ENCODE measurements at regions not wholly inside any gene's neighbourhood (a gene's known extent, or its start where the extent isn't known, plus 50 kb on each side); places are given as distances from the start of the nearest gene placed in this dataset.

DNA sequence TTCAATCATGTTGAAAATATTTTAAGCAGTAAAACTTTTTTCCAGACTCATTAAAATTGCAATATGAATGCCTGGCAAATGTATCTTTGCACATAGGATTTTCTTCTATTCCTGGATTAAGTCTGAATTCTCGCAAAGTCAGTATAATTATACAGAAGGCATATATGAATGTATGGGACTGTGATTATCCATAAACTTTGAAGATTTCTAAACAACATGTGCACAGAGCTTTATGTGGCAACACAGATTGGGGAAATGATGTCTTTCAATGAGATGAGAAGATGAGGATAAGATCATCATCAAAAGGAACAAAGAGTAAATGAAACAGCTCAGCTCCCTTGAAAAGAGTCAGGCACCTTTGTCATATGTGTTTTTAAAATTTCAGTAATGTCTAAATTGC, 635.3 kb downstream of the CDH11 start:
- TF ChIP-seq ZBTB7A (IDR thresholded peaks at IDR 0.05; ENCODE audit: low read depth): no peak
- TF ChIP-seq, protein P1, sequence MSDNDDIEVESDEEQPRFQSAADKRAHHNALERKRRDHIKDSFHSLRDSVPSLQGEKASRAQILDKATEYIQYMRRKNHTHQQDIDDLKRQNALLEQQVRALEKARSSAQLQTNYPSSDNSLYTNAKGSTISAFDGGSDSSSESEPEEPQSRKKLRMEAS (IDR thresholded peaks at IDR 0.05): no peak
- TF ChIP-seq, protein P2, sequence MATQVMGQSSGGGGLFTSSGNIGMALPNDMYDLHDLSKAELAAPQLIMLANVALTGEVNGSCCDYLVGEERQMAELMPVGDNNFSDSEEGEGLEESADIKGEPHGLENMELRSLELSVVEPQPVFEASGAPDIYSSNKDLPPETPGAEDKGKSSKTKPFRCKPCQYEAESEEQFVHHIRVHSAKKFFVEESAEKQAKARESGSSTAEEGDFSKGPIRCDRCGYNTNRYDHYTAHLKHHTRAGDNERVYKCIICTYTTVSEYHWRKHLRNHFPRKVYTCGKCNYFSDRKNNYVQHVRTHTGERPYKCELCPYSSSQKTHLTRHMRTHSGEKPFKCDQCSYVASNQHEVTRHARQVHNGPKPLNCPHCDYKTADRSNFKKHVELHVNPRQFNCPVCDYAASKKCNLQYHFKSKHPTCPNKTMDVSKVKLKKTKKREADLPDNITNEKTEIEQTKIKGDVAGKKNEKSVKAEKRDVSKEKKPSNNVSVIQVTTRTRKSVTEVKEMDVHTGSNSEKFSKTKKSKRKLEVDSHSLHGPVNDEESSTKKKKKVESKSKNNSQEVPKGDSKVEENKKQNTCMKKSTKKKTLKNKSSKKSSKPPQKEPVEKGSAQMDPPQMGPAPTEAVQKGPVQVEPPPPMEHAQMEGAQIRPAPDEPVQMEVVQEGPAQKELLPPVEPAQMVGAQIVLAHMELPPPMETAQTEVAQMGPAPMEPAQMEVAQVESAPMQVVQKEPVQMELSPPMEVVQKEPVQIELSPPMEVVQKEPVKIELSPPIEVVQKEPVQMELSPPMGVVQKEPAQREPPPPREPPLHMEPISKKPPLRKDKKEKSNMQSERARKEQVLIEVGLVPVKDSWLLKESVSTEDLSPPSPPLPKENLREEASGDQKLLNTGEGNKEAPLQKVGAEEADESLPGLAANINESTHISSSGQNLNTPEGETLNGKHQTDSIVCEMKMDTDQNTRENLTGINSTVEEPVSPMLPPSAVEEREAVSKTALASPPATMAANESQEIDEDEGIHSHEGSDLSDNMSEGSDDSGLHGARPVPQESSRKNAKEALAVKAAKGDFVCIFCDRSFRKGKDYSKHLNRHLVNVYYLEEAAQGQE (IDR thresholded peaks at IDR 0.05; ENCODE audit: low read depth): no peak
- TF ChIP-seq, protein P3, sequence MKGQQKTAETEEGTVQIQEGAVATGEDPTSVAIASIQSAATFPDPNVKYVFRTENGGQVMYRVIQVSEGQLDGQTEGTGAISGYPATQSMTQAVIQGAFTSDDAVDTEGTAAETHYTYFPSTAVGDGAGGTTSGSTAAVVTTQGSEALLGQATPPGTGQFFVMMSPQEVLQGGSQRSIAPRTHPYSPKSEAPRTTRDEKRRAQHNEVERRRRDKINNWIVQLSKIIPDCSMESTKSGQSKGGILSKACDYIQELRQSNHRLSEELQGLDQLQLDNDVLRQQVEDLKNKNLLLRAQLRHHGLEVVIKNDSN (IDR thresholded peaks at IDR 0.05): no peak
- no peak for TF ChIP-seq RAD21 (IDR thresholded peaks at IDR 0.05; ENCODE audit: low read depth)
- TF ChIP-seq NFIC (IDR thresholded peaks at IDR 0.05): no peak
- TF ChIP-seq EGR1 (IDR thresholded peaks at IDR 0.05): no peak
